Ishikawa (cell line): ENCODE measurements at regions not wholly inside any gene's neighbourhood (a gene's known extent, or its start where the extent isn't known, plus 50 kb on each side); places are given as distances from the start of the nearest gene placed in this dataset.

Experiments
- CEBPB ChIP-seq: IDR thresholded peaks from 2 replicates; pipeline ENCODE4 v1.6.1; 2012
- CREB1 ChIP-seq: IDR thresholded peaks from 2 replicates; pipeline ENCODE4 v1.6.1; 2012; ENCODE audit warnings: low read depth
- EGR1 ChIP-seq: IDR thresholded peaks from 2 replicates; pipeline ENCODE4 v1.6.1; 2012
- EP300 ChIP-seq: IDR thresholded peaks from 2 replicates; pipeline ENCODE4 v1.6.1; 2012; ENCODE audit warnings: borderline replicate concordance
- FOXM1 ChIP-seq: IDR thresholded peaks from 2 replicates; pipeline ENCODE4 v1.6.1; 2012; ENCODE audit warnings: low read depth, borderline replicate concordance
- NFIC ChIP-seq: IDR thresholded peaks from 2 replicates; pipeline ENCODE4 v1.6.1; 2012
- RAD21 ChIP-seq: IDR thresholded peaks from 2 replicates; pipeline ENCODE4 v1.6.1; 2012; ENCODE audit warnings: low read depth
- TAF1 ChIP-seq: IDR thresholded peaks from 2 replicates; pipeline ENCODE4 v1.6.1; 2012; ENCODE audit warnings: low read depth, mild to moderate bottlenecking
- TCF12 ChIP-seq: IDR thresholded peaks from 2 replicates; pipeline ENCODE4 v1.6.1; 2012; ENCODE audit warnings: low read depth
- TEAD4 ChIP-seq: IDR thresholded peaks from 2 replicates; pipeline ENCODE4 v1.6.1; 2012
- YY1 ChIP-seq: IDR thresholded peaks from 2 replicates; pipeline ENCODE4 v1.6.1; 2012; ENCODE audit warnings: low read depth
- ZBTB7A ChIP-seq: IDR thresholded peaks from 2 replicates; pipeline ENCODE4 v1.6.1; 2012; ENCODE audit warnings: low read depth
- TF ChIP-seq, protein P1 (sequence below): IDR thresholded peaks from 2 replicates; pipeline ENCODE4 v1.6.1; 2012
- TF ChIP-seq, protein P2 (sequence below): IDR thresholded peaks from 2 replicates; pipeline ENCODE4 v1.6.1; 2012
- TF ChIP-seq, protein P3 (sequence below): IDR thresholded peaks from 2 replicates; pipeline ENCODE4 v1.6.1; 2012; ENCODE audit warnings: low read depth, mild to moderate bottlenecking

DNA sequence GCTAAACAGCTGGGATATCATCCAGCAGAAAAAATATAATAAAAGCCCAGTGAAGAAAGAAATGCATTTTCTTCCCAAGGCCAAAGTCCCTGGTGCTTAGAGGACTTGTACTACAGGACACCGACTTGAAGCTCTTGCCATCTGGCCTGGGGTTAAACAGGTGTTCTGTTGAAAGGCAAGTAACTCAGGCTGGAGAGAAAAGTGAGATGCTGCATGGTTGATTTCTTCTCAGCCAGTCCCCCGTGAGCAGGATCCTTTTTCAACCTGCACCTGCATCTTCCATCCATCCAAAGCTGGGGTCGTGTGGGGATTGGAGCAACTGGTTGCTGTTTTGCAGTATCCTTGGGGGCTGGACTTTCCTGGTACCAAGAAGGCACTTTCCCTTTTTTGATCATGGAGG, 146.1 kb upstream of the RPS23 start:
- TF ChIP-seq TAF1 (no peak), EGR1 (no peak), EP300 (no peak), CEBPB (no peak), ZBTB7A (no peak), TCF12 (no peak), FOXM1 (no peak), NFIC (no peak), CREB1 (no peak)

DNA sequence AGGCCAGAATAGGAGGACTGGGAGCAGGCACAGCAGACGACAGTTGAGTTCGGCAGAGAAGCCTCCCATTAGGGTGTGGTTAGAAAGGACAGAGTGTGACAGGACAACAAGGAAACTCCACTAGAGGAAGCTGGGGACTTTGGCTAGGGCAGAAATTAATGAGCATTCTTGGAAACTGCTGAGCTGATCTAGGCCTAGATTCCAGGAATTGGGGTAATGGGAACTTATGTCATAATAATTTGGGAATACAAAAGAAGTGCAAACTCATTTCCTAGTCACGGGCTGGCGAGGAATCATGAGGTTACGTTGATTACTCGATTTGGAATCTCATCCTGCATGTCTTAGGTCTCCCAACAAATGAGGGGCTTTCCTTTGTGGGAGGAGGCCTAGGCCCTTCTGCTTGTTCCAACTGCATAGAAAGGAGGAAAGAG, 144.6 kb upstream of the RPS23 start:
- TF ChIP-seq CREB1 (no peak), EGR1 (no peak), FOXM1 (no peak), TAF1 (no peak), ZBTB7A (no peak)

DNA sequence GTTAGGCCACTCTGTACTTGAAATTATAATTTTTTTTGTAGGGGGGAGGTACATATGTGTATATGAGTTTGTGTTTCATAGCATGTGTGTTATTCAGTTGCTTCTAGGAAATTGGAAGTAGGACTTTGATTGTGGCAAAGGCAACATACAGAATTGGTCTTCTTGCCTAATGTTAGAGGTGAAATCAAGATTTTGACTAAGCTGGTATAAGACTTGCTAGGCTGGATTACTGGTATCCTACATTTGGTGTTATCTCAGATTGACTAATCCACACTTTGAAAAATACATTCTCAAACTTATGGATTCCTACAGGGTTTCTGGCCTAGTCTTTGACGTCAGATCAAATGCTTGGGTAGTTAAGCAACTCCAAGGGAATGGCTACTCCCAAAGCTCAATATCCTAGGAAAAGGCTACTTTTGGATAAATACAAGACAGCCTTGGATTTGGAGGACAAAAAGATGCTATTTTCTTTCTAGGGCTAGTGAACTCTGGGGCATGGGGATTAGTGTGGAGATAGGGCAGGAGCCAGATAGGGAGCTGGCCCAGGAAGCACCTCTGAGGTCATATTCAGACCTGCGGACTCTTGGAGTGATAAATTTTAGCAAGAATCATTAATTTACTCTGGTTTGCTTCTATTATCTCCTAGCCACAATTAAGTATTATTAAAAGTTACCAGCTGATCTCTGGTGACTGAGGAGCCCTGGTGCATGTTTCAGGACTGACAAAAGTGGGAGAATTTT, 144.0 kb upstream of the RPS23 start:
- TF ChIP-seq YY1, result no peak
- no peak for TF ChIP-seq CREB1
- TF ChIP-seq, protein P1, sequence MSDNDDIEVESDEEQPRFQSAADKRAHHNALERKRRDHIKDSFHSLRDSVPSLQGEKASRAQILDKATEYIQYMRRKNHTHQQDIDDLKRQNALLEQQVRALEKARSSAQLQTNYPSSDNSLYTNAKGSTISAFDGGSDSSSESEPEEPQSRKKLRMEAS, result no peak
- no peak for TF ChIP-seq EP300
- TF ChIP-seq TCF12, result no peak
- TF ChIP-seq FOXM1, result no peak
- TF ChIP-seq, protein P2, sequence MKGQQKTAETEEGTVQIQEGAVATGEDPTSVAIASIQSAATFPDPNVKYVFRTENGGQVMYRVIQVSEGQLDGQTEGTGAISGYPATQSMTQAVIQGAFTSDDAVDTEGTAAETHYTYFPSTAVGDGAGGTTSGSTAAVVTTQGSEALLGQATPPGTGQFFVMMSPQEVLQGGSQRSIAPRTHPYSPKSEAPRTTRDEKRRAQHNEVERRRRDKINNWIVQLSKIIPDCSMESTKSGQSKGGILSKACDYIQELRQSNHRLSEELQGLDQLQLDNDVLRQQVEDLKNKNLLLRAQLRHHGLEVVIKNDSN, result no peak
- no peak for TF ChIP-seq NFIC
- TF ChIP-seq CEBPB, result no peak
- TF ChIP-seq, protein P3, sequence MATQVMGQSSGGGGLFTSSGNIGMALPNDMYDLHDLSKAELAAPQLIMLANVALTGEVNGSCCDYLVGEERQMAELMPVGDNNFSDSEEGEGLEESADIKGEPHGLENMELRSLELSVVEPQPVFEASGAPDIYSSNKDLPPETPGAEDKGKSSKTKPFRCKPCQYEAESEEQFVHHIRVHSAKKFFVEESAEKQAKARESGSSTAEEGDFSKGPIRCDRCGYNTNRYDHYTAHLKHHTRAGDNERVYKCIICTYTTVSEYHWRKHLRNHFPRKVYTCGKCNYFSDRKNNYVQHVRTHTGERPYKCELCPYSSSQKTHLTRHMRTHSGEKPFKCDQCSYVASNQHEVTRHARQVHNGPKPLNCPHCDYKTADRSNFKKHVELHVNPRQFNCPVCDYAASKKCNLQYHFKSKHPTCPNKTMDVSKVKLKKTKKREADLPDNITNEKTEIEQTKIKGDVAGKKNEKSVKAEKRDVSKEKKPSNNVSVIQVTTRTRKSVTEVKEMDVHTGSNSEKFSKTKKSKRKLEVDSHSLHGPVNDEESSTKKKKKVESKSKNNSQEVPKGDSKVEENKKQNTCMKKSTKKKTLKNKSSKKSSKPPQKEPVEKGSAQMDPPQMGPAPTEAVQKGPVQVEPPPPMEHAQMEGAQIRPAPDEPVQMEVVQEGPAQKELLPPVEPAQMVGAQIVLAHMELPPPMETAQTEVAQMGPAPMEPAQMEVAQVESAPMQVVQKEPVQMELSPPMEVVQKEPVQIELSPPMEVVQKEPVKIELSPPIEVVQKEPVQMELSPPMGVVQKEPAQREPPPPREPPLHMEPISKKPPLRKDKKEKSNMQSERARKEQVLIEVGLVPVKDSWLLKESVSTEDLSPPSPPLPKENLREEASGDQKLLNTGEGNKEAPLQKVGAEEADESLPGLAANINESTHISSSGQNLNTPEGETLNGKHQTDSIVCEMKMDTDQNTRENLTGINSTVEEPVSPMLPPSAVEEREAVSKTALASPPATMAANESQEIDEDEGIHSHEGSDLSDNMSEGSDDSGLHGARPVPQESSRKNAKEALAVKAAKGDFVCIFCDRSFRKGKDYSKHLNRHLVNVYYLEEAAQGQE, result no peak
- no peak for TF ChIP-seq TEAD4
- TF ChIP-seq EGR1, result no peak
- no peak for TF ChIP-seq RAD21
- no peak for TF ChIP-seq TAF1
- no peak for TF ChIP-seq ZBTB7A

DNA sequence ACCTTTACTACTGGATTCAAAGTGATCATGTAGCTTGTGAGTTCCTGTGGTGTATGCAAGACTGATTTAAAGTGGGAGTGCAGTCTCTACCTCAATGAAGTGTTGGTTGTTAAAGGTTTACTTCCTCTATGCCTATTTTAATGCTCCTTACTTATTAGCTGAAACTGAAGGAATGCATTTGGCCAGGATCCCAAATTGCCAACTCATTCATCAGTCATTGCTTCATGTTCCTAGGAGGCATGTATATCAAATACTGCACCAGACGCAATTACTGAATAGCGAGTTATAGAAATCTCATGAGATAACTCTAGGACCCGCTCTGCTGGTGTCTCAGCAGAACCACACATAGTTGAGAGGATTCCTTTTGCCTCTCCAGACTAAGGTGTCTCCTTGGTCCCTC, 143.0 kb upstream of the RPS23 start:
- no peak for TF ChIP-seq CEBPB
- no peak for TF ChIP-seq ZBTB7A
- TF ChIP-seq EGR1, result no peak
- TF ChIP-seq TEAD4, result no peak
- TF ChIP-seq, protein P2, result no peak

DNA sequence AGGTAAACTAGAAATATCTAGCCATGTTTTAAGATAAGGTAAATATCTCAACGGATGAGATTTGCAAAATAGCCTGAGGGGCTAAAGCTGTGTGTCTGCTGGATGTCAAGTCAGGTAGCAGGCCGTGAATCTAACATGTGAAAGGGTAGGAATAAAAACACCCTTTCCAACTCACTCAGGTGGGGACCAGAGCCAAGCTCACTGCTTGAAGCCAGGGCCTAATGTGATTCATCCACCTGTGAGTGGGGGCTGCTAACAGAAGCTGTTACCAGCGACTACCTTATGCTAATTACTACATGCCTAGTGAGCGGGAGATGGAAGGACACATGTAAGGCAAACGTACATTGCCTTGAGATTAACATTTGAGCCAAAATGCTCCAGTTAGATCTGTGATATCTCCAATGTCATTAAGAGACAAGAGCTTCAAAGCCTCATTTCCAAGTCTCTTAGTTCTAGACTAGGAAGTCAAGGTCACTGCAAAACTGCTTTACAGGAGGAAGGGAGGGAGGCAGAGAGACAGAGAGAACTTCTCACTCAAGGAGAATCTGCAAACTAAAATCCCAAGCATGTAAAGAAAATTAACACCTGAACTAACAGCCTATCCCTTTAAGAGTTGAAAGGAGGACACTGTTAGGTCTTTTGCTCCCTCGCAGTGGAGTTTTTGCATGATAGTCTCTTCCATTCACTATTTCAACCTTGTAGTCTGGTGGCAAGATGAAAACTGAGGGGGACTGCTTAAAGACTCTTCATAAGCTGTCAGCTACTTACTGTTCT, 141.6 kb upstream of the RPS23 start:
- TF ChIP-seq, protein P3, result no peak
- TF ChIP-seq TCF12 (no peak), NFIC (no peak), TAF1 (no peak), RAD21 (no peak), CREB1 (no peak), CEBPB (no peak)

DNA sequence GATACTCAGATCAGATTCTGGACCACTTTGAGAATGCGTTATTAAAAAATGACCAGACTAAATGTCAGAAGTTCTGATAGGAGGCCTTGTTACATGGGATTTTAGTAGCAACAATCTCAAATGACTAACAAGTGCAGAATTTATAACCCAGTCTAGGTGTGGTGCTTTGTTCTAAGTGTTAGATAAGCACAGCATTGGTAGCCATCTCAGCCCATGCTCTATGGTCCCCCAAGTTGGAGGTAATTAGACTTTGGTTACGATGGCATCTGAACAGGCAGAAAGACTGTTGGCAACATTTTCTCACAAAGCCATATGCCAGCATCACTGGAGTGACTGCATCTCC, 140.4 kb upstream of the RPS23 start:
- TF ChIP-seq NFIC, result no peak
- TF ChIP-seq, protein P2, result no peak
- no peak for TF ChIP-seq TAF1
- TF ChIP-seq CREB1, result no peak
- no peak for TF ChIP-seq RAD21
- TF ChIP-seq EGR1, result no peak
